ENCODE measurements at regions not wholly inside any gene's neighbourhood (a gene's known extent, or its start where the extent isn't known, plus 50 kb on each side); places are given as distances from the start of the nearest gene placed in this dataset.
A peak's percentile ranks its signal among the peaks of the same experiment; 100 is the strongest.

GRCh38 chr10:20674926-20675325 is 222.2 kb downstream of the NEBL start:
- no peaks in the 10 kb centered on the region for H3K9me3 ChIP-seq (replicated peaks in 1 of 2; ENCODE audit: control insufficient read depth in 2 of 2, insufficient read depth in 1 of 2, low read depth in 1 of 2, low read length in 2 of 2)
- H2BK5ac ChIP-seq (ENCODE audit: low read length): no peak overlapping the region
- no peak overlapping the region for H3K4me2 ChIP-seq (ENCODE audit: insufficient read depth, low read length, poor library complexity, severe bottlenecking)
- H3K4me3 ChIP-seq (ENCODE audit: low read length in 2 of 2): no peak overlapping the region
- no peaks in the 10 kb centered on the region for H3K27me3 ChIP-seq (ENCODE audit: control insufficient read depth in 3 of 3, insufficient read depth in 3 of 3, low read depth in 1 of 3, low read length in 3 of 3)
- H3K9ac ChIP-seq (ENCODE audit: low read depth, low read length, poor library complexity): no peak overlapping the region
- no peaks in the 10 kb centered on the region for H3K79me1 ChIP-seq (ENCODE audit: low read depth, low read length)
- no peak overlapping the region for H2AK5ac ChIP-seq (ENCODE audit: low read depth, low read length)
- peak overlapping the region; percentile 51 for H3K27ac ChIP-seq (replicated peaks; ENCODE audit: low read length)
- H2BK12ac ChIP-seq (ENCODE audit: low read length): no peak overlapping the region
- H4K8ac ChIP-seq (ENCODE audit: low read depth, low read length): no peak overlapping the region
- H3K18ac ChIP-seq (ENCODE audit: low read length): no peak overlapping the region
- no peak overlapping the region for H2BK120ac ChIP-seq (ENCODE audit: low read depth, low read length)
- no peaks in the 10 kb centered on the region for H3K36me3 ChIP-seq (replicated peaks in 1 of 2; ENCODE audit: control insufficient read depth in 2 of 2, insufficient read depth in 2 of 2, low read length in 2 of 2)
- no peak overlapping the region for H2BK15ac ChIP-seq (ENCODE audit: low read length)
- no peak overlapping the region for H3K14ac ChIP-seq (ENCODE audit: low read length)
- no peak overlapping the region for H4K91ac ChIP-seq (ENCODE audit: low read depth, low read length, poor library complexity)
- peak overlapping the region; percentile 83 for H2AFZ ChIP-seq (ENCODE audit: low read length)
- peak; percentile 32 for DNase-seq (ENCODE audit: low spot score)
- H3K23ac ChIP-seq (ENCODE audit: low read depth, low read length, poor library complexity): no peak overlapping the region
- H3K4me1 ChIP-seq (ENCODE audit: control insufficient read depth in 2 of 2, insufficient read depth in 1 of 2, low read depth in 1 of 2, low read length in 2 of 2): peaks cover 0 to 2% of the 10 kb centered on the region in 2 donors
- WGBS, 2 donors (ENCODE audit: extremely low coverage in 2 of 2, insufficient read length in 2 of 2, insufficient replicate concordance in 1 of 2): no CpG with 5 or more reads among the region's 1 CpG
- no peak overlapping the region for H3K4ac ChIP-seq (ENCODE audit: low read length)

GRCh38 chr10:20673175-20673574 is 223.9 kb downstream of the NEBL start:
- Histone ChIP-seq H2BK120ac (ENCODE audit: low read depth, low read length) (no peak overlapping the region), H2BK5ac (ENCODE audit: low read length) (no peak overlapping the region), H2AK5ac (ENCODE audit: low read depth, low read length) (no peak overlapping the region), H3K23ac (ENCODE audit: low read depth, low read length, poor library complexity) (no peak overlapping the region), H3K9ac (ENCODE audit: low read depth, low read length, poor library complexity) (no peak overlapping the region), H3K79me1 (ENCODE audit: low read depth, low read length) (no peaks in the 10 kb centered on the region), H3K4me1 (ENCODE audit: control insufficient read depth in 2 of 2, insufficient read depth in 1 of 2, low read depth in 1 of 2, low read length in 2 of 2) (peaks cover 0 to 2% of the 10 kb centered on the region in 2 donors), H4K8ac (ENCODE audit: low read depth, low read length) (no peak overlapping the region), H3K27me3 (ENCODE audit: control insufficient read depth in 3 of 3, insufficient read depth in 3 of 3, low read depth in 1 of 3, low read length in 3 of 3) (no peaks in the 10 kb centered on the region), H3K9me3 (replicated peaks in 1 of 2; ENCODE audit: control insufficient read depth in 2 of 2, insufficient read depth in 1 of 2, low read depth in 1 of 2, low read length in 2 of 2) (no peaks in the 10 kb centered on the region), H2AFZ (ENCODE audit: low read length) (no peak overlapping the region), H3K4me3 (ENCODE audit: low read length in 2 of 2) (no peak overlapping the region), H3K18ac (ENCODE audit: low read length) (no peak overlapping the region), H4K91ac (ENCODE audit: low read depth, low read length, poor library complexity) (no peak overlapping the region), H2BK15ac (ENCODE audit: low read length) (no peak overlapping the region), H3K27ac (replicated peaks; ENCODE audit: low read length) (no peak overlapping the region), H3K4me2 (ENCODE audit: insufficient read depth, low read length, poor library complexity, severe bottlenecking) (no peak overlapping the region), H3K4ac (ENCODE audit: low read length) (no peak overlapping the region), H3K36me3 (replicated peaks in 1 of 2; ENCODE audit: control insufficient read depth in 2 of 2, insufficient read depth in 2 of 2, low read length in 2 of 2) (no peaks in the 10 kb centered on the region), H2BK12ac (ENCODE audit: low read length) (no peak overlapping the region), H3K14ac (ENCODE audit: low read length) (no peak overlapping the region)
- no CpG with 5 or more reads among the region's 4 CpGs for WGBS, 2 donors (ENCODE audit: extremely low coverage in 2 of 2, insufficient read length in 2 of 2, insufficient replicate concordance in 1 of 2)
- no peak for DNase-seq (ENCODE audit: low spot score)

GRCh38 chr10:20672741-20673140 is 224.4 kb downstream of the NEBL start:
- no peak for DNase-seq (ENCODE audit: low spot score)
- Histone ChIP-seq H3K23ac (ENCODE audit: low read depth, low read length, poor library complexity) (no peak overlapping the region), H3K4ac (ENCODE audit: low read length) (no peak overlapping the region), H3K4me3 (ENCODE audit: low read length in 2 of 2) (no peak overlapping the region), H4K91ac (ENCODE audit: low read depth, low read length, poor library complexity) (no peak overlapping the region), H3K79me1 (ENCODE audit: low read depth, low read length) (no peaks in the 10 kb centered on the region), H2BK15ac (ENCODE audit: low read length) (peak overlapping the region; percentile 65), H3K4me2 (ENCODE audit: insufficient read depth, low read length, poor library complexity, severe bottlenecking) (no peak overlapping the region), H3K4me1 (ENCODE audit: control insufficient read depth in 2 of 2, insufficient read depth in 1 of 2, low read depth in 1 of 2, low read length in 2 of 2) (peaks cover 0 to 2% of the 10 kb centered on the region in 2 donors), H2AK5ac (ENCODE audit: low read depth, low read length) (no peak overlapping the region), H2AFZ (ENCODE audit: low read length) (no peak overlapping the region), H3K18ac (ENCODE audit: low read length) (no peak overlapping the region), H3K27ac (replicated peaks; ENCODE audit: low read length) (no peak overlapping the region), H3K9ac (ENCODE audit: low read depth, low read length, poor library complexity) (no peak overlapping the region), H2BK12ac (ENCODE audit: low read length) (no peak overlapping the region), H4K8ac (ENCODE audit: low read depth, low read length) (no peak overlapping the region), H2BK120ac (ENCODE audit: low read depth, low read length) (no peak overlapping the region), H3K14ac (ENCODE audit: low read length) (no peak overlapping the region), H3K27me3 (ENCODE audit: control insufficient read depth in 3 of 3, insufficient read depth in 3 of 3, low read depth in 1 of 3, low read length in 3 of 3) (no peaks in the 10 kb centered on the region), H3K9me3 (replicated peaks in 1 of 2; ENCODE audit: control insufficient read depth in 2 of 2, insufficient read depth in 1 of 2, low read depth in 1 of 2, low read length in 2 of 2) (no peaks in the 10 kb centered on the region), H3K36me3 (replicated peaks in 1 of 2; ENCODE audit: control insufficient read depth in 2 of 2, insufficient read depth in 2 of 2, low read length in 2 of 2) (no peaks in the 10 kb centered on the region), H2BK5ac (ENCODE audit: low read length) (no peak overlapping the region)
- WGBS, 2 donors (ENCODE audit: extremely low coverage in 2 of 2, insufficient read length in 2 of 2, insufficient replicate concordance in 1 of 2): no CpG with 5 or more reads among the region's 5 CpGs

- Histone ChIP-seq H3K4me1 (ENCODE audit: control insufficient read depth in 2 of 2, insufficient read depth in 1 of 2, low read depth in 1 of 2, low read length in 2 of 2) (peaks cover 0 to under 1% of the 10 kb centered on the region in 2 donors), H4K8ac (ENCODE audit: low read depth, low read length) (no peak overlapping the region), H2BK5ac (ENCODE audit: low read length) (no peak overlapping the region), H3K23ac (ENCODE audit: low read depth, low read length, poor library complexity) (no peak overlapping the region), H3K79me1 (ENCODE audit: low read depth, low read length) (no peaks in the 10 kb centered on the region), H3K4me3 (ENCODE audit: low read length in 2 of 2) (no peak overlapping the region), H2AFZ (ENCODE audit: low read length) (no peak overlapping the region), H3K27me3 (ENCODE audit: control insufficient read depth in 3 of 3, insufficient read depth in 3 of 3, low read depth in 1 of 3, low read length in 3 of 3) (no peaks in the 10 kb centered on the region), H2BK120ac (ENCODE audit: low read depth, low read length) (no peak overlapping the region), H2AK5ac (ENCODE audit: low read depth, low read length) (no peak overlapping the region), H3K4me2 (ENCODE audit: insufficient read depth, low read length, poor library complexity, severe bottlenecking) (no peak overlapping the region), H3K27ac (replicated peaks; ENCODE audit: low read length) (no peak overlapping the region), H4K91ac (ENCODE audit: low read depth, low read length, poor library complexity) (no peak overlapping the region), H2BK15ac (ENCODE audit: low read length) (no peak overlapping the region), H3K36me3 (replicated peaks in 1 of 2; ENCODE audit: control insufficient read depth in 2 of 2, insufficient read depth in 2 of 2, low read length in 2 of 2) (no peaks in the 10 kb centered on the region), H3K9me3 (replicated peaks in 1 of 2; ENCODE audit: control insufficient read depth in 2 of 2, insufficient read depth in 1 of 2, low read depth in 1 of 2, low read length in 2 of 2) (no peaks in the 10 kb centered on the region), H3K4ac (ENCODE audit: low read length) (no peak overlapping the region), H3K18ac (ENCODE audit: low read length) (peak overlapping the region; percentile 58), H3K9ac (ENCODE audit: low read depth, low read length, poor library complexity) (no peak overlapping the region), H2BK12ac (ENCODE audit: low read length) (no peak overlapping the region), H3K14ac (ENCODE audit: low read length) (no peak overlapping the region)
- no CpG with 5 or more reads among the region's 1 CpG for WGBS, 2 donors (ENCODE audit: extremely low coverage in 2 of 2, insufficient read length in 2 of 2, insufficient replicate concordance in 1 of 2)
- no peak for DNase-seq (ENCODE audit: low spot score)
Measured at GRCh38 chr10:20670579-20670978, 226.5 kb downstream of the NEBL start.

All from neuronal stem cell (in vitro differentiated cells).